PC-3 (cell line): ENCODE measurements at regions not wholly inside any gene's neighbourhood (a gene's known extent, or its start where the extent isn't known, plus 50 kb on each side); places are given as distances from the start of the nearest gene placed in this dataset.

Experiments used
- EZH2 ChIP-seq: fragments of 300-600 bp; sonication (generic); IDR thresholded peaks from one replicate; pipeline ENCODE4 v1.6.1; 2017; ENCODE audit warnings: antibody characterized with exemption, mild to moderate bottlenecking, low read length; ENCODE audit not compliant: unreplicated experiment
- EZH2phosphoT487 ChIP-seq: fragments of 300-600 bp; sonication (generic); IDR thresholded peaks from 2 replicates; pipeline ENCODE4 v1.6.1; 2018; ENCODE audit warnings: mild to moderate bottlenecking, antibody characterized with exemption, low read length, borderline replicate concordance
- TF ChIP-seq, protein P1 (sequence below): fragments of 300-600 bp; sonication (generic); conservative IDR thresholded peaks from 2 replicates; pipeline ENCODE4 v1.5.1; 2017; ENCODE audit warnings: antibody characterized with exemption, low read depth, mild to moderate bottlenecking, low read length

DNA sequence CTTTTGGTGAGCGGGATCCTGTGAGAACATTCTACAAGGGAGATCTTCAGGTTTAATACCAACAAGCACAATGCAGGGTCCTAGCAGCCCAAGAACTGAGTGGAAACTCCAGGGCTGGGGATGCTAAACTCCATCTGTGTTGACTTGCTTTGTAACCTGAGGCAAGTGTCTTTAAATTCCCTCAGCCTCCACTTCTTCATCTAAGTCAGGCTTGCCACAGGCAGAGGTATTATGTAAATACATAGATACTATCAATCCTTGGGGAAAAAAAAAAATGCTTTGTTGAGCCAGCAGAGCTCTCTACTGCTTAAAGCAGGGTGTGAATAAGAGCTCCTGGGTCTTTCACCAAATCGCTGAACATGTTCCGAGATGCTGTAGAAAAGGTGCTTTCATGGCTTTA lies 114.2 kb upstream of the PHACTR1 start:
- no peak for TF ChIP-seq EZH2phosphoT487
- TF ChIP-seq, protein P1, sequence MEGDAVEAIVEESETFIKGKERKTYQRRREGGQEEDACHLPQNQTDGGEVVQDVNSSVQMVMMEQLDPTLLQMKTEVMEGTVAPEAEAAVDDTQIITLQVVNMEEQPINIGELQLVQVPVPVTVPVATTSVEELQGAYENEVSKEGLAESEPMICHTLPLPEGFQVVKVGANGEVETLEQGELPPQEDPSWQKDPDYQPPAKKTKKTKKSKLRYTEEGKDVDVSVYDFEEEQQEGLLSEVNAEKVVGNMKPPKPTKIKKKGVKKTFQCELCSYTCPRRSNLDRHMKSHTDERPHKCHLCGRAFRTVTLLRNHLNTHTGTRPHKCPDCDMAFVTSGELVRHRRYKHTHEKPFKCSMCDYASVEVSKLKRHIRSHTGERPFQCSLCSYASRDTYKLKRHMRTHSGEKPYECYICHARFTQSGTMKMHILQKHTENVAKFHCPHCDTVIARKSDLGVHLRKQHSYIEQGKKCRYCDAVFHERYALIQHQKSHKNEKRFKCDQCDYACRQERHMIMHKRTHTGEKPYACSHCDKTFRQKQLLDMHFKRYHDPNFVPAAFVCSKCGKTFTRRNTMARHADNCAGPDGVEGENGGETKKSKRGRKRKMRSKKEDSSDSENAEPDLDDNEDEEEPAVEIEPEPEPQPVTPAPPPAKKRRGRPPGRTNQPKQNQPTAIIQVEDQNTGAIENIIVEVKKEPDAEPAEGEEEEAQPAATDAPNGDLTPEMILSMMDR: no peak
- no peak for TF ChIP-seq EZH2
